ENCODE measurements at regions not wholly inside any gene's neighbourhood (a gene's known extent, or its start where the extent isn't known, plus 50 kb on each side); places are given as distances from the start of the nearest gene placed in this dataset.

- Histone ChIP-seq H3K36me3 (no peaks in the 10 kb centered on the region), H3K4me3 (no peak overlapping the region), H3K27ac (no peak overlapping the region), H3K9me3 (no peaks in the 10 kb centered on the region), H3K4me1 (no peaks in the 10 kb centered on the region), H3K27me3 (no peaks in the 10 kb centered on the region)
- ATAC-seq (no peak), DNase-seq (no peak)
- intact Hi-C loops (cut with DNase I) = no loop called here
- no peak for TF ChIP-seq CTCF (IDR thresholded peaks at IDR 0.05)
These were observed 344.0 kb downstream of the CHRM3 start for GRCh38 chr1:239730378-239730777.

- Histone ChIP-seq H3K9me3 (no peaks in the 10 kb centered on the region), H3K4me1 (no peaks in the 10 kb centered on the region), H3K4me3 (no peak overlapping the region), H3K27ac (no peak overlapping the region), H3K36me3 (no peaks in the 10 kb centered on the region), H3K27me3 (no peaks in the 10 kb centered on the region)
- DNase-seq (no peak), ATAC-seq (no peak)
- intact Hi-C loops (cut with DNase I) = no loop called here
- TF ChIP-seq CTCF (IDR thresholded peaks at IDR 0.05) = no peak
These were observed 344.8 kb downstream of the CHRM3 start for GRCh38 chr1:239731082-239731748.

DNA sequence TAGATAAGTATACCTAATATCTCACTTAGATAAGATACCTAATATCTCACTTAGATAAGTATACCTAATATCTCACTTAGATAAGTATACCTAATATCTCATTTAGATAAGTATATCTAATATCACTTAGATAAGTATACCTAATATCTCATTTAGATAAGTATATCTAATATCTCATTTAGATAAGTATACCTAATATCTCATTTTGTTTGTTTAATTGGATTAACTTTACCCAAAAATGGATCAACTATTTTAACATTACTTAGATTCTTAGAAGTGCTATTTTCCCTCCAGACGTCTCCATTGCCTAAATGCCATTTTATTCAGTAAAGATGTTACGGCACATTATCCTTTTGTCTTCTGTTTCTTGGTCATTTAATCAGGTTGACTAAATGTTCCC, 346.4 kb downstream of the CHRM3 start:
- TF ChIP-seq CTCF (IDR thresholded peaks at IDR 0.05) = no peak
- no peaks in the 10 kb centered on the region for H3K27me3 ChIP-seq
- H3K27ac ChIP-seq = no peak overlapping the region
- ATAC-seq (no peak), DNase-seq (no peak)
- no peak overlapping the region for H3K4me3 ChIP-seq
- H3K4me1 ChIP-seq = no peaks in the 10 kb centered on the region
- no peaks in the 10 kb centered on the region for H3K9me3 ChIP-seq
- H3K36me3 ChIP-seq = no peaks in the 10 kb centered on the region
- intact Hi-C loops (cut with DNase I) = no loop called here

- H3K9me3 ChIP-seq = no peaks in the 10 kb centered on the region
These were observed 347.6 kb downstream of the CHRM3 start for GRCh38 chr1:239733995-239734394.

GRCh38 chr1:239735111-239735510, 348.7 kb downstream of the CHRM3 start:
- no peak for DNase-seq
- intact Hi-C loops (cut with DNase I) = no loop called here
- Histone ChIP-seq H3K27ac (no peak overlapping the region), H3K4me3 (no peak overlapping the region), H3K4me1 (no peaks in the 10 kb centered on the region), H3K36me3 (no peaks in the 10 kb centered on the region), H3K27me3 (no peaks in the 10 kb centered on the region), H3K9me3 (no peaks in the 10 kb centered on the region)
- no peak for TF ChIP-seq CTCF (IDR thresholded peaks at IDR 0.05)
- ATAC-seq = no peak

More at GRCh38 chr1:239733995-239734394, 347.6 kb downstream of the CHRM3 start:
- no peak for TF ChIP-seq CTCF (IDR thresholded peaks at IDR 0.05)
- H3K27ac ChIP-seq = no peak overlapping the region
- DNase-seq = no peak
- H3K4me1 ChIP-seq = no peaks in the 10 kb centered on the region
- H3K4me3 ChIP-seq = no peak overlapping the region
- no peak for ATAC-seq
- no peaks in the 10 kb centered on the region for H3K27me3 ChIP-seq
- intact Hi-C loops (cut with DNase I) = no loop called here
- no peaks in the 10 kb centered on the region for H3K36me3 ChIP-seq

GRCh38 chr1:239736479-239736878, 350.1 kb downstream of the CHRM3 start:
- no peaks in the 10 kb centered on the region for H3K9me3 ChIP-seq
- H3K27ac ChIP-seq = no peak overlapping the region
- H3K4me3 ChIP-seq = no peak overlapping the region
- H3K4me1 ChIP-seq = no peaks in the 10 kb centered on the region
- TF ChIP-seq CTCF (IDR thresholded peaks at IDR 0.05) = no peak
- DNase-seq = no peak
- intact Hi-C loops (cut with DNase I) = no loop called here
- no peaks in the 10 kb centered on the region for H3K36me3 ChIP-seq
- no peak for ATAC-seq
- no peaks in the 10 kb centered on the region for H3K27me3 ChIP-seq

All from upper lobe of right lung (tissue), 1 donor.